ENCODE measurements at regions not wholly inside any gene's neighbourhood (a gene's known extent, or its start where the extent isn't known, plus 50 kb on each side); places are given as distances from the start of the nearest gene placed in this dataset.

DNA sequence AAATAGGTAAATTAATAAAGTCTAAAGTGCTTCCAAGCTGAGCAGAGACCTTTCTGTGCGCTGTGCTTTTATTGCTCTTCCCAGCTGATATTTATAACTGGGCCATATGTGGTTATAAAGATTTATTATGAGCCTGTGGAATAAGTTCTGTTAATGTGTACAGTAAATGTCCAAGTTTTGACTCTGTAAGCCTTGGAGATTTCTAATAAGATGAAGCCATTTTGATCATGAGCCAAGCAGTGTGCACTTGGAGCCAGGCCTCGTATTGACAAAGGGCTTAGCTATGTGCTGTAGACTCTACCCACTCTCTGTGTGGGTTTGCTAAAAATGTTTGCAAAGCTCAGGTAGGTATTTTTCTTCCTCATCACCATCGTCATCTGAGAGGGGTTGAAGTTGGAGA, 361.1 kb downstream of the FOXA2 start:
- Mint-ChIP-seq H3K4me3 (no peak overlapping the region), H3K9me3 (no peaks in the 10 kb centered on the region), H3K27ac (no peak overlapping the region), H3K36me3 (no peaks in the 10 kb centered on the region), H3K27me3 (no peaks in the 10 kb centered on the region), H3K4me1 (no peaks in the 10 kb centered on the region)
- DNase-seq (no peak), ATAC-seq (ENCODE audit: low read depth) (no peak)
- POLR2A ChIA-PET = no interaction called here

DNA sequence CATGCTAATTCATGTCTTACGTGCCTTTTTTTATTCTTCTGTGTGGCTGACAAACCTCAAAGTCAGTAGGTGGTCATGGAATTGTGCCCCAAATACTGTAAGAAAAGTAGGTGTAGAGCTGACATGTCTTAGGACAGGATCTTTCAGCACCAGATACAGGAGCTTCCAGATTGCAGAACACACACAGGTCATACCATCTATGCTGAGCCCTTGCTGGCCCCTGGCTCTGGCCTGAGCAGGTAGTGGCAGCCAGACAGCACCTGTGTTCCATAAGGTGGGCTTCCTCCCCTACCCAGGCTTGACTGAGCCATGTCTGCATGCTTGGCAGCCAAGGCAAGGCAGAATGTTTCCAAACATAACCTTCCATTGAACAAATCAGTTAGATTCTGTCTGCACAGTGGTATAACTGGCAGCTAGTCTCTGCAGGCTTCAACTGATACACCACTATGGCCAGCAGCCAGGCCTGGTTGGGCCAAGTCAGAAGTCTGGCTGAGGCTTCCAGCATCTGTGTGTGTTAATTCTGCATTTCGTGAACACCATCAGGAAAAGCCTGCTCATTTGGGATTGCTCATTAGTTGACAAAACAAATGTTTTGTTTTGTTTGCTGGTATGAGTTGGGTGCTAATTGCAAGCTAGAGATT, 366.5 kb downstream of the FOXA2 start:
- ATAC-seq (ENCODE audit: low read depth) (no peak), DNase-seq (no peak)
- H3K27ac Mint-ChIP-seq = no peak overlapping the region
- H3K36me3 Mint-ChIP-seq = no peaks in the 10 kb centered on the region
- H3K27me3 Mint-ChIP-seq = no peaks in the 10 kb centered on the region
- no peak overlapping the region for H3K4me3 Mint-ChIP-seq
- POLR2A ChIA-PET = no interaction called here
- H3K9me3 Mint-ChIP-seq = no peaks in the 10 kb centered on the region
- H3K4me1 Mint-ChIP-seq = no peaks in the 10 kb centered on the region

DNA sequence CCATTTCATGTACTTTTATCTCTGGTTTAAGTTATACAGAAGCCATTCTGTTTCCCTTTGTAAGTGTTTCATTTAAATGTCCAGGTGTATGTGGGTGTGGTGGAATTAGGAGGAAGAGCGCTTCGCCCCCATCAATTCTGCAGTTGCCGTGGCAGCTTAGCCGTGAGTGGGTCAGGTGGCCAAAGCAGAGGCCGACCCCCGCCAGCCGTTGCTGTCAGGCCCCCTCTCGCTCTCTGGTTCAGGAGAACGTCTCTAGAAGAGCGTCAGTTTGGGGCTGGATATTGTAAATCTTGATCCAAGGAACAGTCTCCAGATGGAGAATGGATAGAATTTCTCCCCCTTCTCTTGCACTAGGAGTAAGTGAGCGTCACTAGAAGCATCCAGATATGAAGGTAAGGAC, 367.4 kb downstream of the FOXA2 start:
- Mint-ChIP-seq H3K4me1 (no peaks in the 10 kb centered on the region), H3K27ac (no peak overlapping the region), H3K27me3 (no peaks in the 10 kb centered on the region), H3K36me3 (no peaks in the 10 kb centered on the region), H3K9me3 (no peaks in the 10 kb centered on the region), H3K4me3 (no peak overlapping the region)
- POLR2A ChIA-PET = no interaction called here
- ATAC-seq (ENCODE audit: low read depth) = no peak
- DNase-seq = no peak

DNA sequence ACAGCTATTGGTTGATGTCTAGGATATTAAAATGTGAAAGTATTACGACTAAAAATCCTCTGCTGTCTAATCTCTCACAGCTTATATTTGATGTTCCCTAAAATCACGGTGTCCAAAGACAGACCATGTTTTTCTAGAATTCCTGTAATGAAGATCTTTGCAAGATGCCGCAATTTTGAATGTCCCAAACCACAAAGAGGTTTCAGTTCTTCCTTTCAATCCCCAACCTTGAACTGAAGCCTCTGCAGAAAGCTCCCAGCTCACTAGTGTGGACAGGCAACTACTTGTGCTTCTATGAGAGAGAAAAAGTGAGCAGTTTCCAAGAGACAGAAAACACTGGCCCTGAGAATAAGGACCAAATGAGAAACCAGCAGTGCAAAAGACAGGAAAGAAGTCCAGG, 370.1 kb downstream of the FOXA2 start:
- Mint-ChIP-seq H3K27ac (no peak overlapping the region), H3K9me3 (peaks cover 1% of the 10 kb centered on the region), H3K27me3 (no peaks in the 10 kb centered on the region), H3K4me1 (no peaks in the 10 kb centered on the region), H3K36me3 (no peaks in the 10 kb centered on the region), H3K4me3 (no peak overlapping the region)
- POLR2A ChIA-PET = no interaction called here
- ATAC-seq (ENCODE audit: low read depth) = no peak
- DNase-seq = no peak

DNA sequence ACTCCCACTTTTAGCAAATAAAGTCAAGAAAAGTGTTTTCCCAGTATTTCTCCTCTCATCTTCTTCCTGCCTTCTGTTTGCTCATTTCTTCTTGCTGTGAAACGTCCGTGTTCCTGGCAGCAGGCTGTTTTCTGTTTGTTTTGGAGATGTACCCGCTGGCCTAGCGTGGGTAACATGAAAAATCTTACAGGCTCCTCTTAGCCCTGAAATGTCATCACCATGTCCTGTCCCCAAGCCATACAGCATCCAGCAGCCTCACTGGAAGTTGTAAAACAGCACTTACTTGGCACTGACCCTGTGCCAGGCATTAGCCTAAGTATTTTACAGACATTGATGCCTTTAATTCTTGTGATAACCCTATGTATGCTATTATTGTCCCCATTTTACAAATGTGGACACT, 371.1 kb downstream of the FOXA2 start:
- POLR2A ChIA-PET = no interaction called here
- DNase-seq (no peak), ATAC-seq (ENCODE audit: low read depth) (no peak)
- Mint-ChIP-seq H3K27ac (no peak overlapping the region), H3K4me3 (no peak overlapping the region), H3K36me3 (no peaks in the 10 kb centered on the region), H3K4me1 (no peaks in the 10 kb centered on the region), H3K9me3 (peaks cover 3% of the 10 kb centered on the region), H3K27me3 (no peaks in the 10 kb centered on the region)

DNA sequence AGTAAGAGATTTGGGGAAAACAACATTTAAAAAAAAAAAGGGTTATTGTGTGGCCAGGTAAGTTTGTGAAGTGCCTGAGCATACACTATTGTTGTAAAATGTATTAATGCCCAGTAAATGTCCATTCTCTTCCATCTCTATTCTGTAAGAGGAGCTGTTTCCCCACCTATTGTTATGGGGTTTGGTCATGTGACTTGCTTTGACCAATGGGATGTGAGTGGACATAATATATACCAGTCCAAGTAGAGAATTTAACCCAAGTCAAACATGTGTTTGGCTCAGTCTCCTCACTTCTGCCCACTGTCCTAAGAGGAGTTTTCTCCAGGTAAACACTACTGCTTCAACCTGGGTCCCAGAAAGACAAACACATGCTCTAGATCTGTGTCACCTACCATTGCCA, 377.1 kb downstream of the FOXA2 start:
- Mint-ChIP-seq H3K27me3 (no peaks in the 10 kb centered on the region), H3K4me1 (no peaks in the 10 kb centered on the region), H3K9me3 (peaks cover 9% of the 10 kb centered on the region), H3K27ac (no peak overlapping the region), H3K36me3 (no peaks in the 10 kb centered on the region), H3K4me3 (no peak overlapping the region)
- ATAC-seq (ENCODE audit: low read depth) = no peak
- DNase-seq = no peak
- POLR2A ChIA-PET = no interaction called here

DNA sequence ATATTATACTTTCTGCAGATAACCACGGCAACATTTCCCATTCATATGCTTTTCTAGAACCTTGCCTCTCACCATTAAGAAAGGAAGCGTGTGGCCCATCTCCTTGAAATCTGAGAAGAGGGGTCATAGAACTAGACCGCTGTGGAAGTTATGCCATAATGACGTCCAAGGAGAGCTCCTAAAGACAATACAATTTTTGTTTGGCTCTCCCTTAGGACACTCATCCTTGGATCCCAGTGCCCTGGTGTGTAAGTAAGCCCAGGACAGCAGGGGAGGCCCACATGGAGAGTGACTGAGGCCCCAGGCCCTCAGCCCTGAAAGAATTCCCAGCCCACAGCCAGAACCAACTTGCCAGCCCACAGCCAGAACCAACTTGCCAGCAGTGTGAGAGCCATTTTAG, 379.6 kb downstream of the FOXA2 start:
- ATAC-seq (ENCODE audit: low read depth) (no peak), DNase-seq (no peak)
- Mint-ChIP-seq H3K4me1 (no peaks in the 10 kb centered on the region), H3K4me3 (no peak overlapping the region), H3K36me3 (no peaks in the 10 kb centered on the region), H3K27ac (no peak overlapping the region), H3K9me3 (peaks cover 13% of the 10 kb centered on the region), H3K27me3 (no peaks in the 10 kb centered on the region)
- POLR2A ChIA-PET = no interaction called here

DNA sequence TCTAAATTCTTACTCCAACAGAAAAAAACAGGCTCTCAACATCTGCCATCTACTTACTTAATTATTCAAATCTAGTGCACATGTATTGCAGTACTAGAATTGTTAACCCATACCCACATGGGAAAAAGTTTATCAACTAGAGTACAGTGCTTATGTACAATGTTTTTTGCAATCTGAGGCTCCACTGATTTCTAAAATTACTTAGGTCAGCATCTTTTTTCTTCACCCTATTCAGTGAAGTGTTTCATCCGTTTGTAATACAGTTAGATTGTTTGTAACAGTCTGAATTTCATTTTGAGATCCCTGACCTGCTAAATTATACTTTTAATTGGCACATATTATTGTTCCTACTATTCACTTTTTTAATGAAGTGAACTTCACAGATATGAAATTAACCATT, 402.2 kb downstream of the FOXA2 start:
- POLR2A ChIA-PET = no interaction called here
- ATAC-seq (ENCODE audit: low read depth) (no peak), DNase-seq (no peak)
- Mint-ChIP-seq H3K9me3 (no peaks in the 10 kb centered on the region), H3K36me3 (no peaks in the 10 kb centered on the region), H3K27me3 (no peaks in the 10 kb centered on the region), H3K4me1 (no peaks in the 10 kb centered on the region), H3K27ac (no peak overlapping the region), H3K4me3 (no peak overlapping the region)

DNA sequence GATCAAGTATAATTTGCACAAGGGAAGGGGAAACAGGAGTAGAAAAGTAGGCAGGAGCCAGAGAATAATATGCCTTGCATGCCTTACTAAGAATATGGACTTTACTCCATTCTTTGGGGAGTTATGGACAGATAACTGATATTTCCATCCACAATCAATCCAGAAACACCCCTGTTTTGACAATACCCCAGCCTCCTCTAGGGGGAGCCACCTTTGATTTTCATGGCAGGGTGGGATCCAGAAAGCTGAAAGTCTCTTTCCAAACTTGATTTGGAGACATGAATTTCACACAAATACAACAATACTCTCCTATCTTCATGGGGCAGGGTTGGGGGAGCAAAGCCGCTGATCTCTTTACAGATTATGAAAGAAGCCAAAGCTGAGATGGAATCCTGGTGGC, 404.1 kb downstream of the FOXA2 start:
- POLR2A ChIA-PET = no interaction called here
- ATAC-seq (ENCODE audit: low read depth) (no peak), DNase-seq (no peak)

DNA sequence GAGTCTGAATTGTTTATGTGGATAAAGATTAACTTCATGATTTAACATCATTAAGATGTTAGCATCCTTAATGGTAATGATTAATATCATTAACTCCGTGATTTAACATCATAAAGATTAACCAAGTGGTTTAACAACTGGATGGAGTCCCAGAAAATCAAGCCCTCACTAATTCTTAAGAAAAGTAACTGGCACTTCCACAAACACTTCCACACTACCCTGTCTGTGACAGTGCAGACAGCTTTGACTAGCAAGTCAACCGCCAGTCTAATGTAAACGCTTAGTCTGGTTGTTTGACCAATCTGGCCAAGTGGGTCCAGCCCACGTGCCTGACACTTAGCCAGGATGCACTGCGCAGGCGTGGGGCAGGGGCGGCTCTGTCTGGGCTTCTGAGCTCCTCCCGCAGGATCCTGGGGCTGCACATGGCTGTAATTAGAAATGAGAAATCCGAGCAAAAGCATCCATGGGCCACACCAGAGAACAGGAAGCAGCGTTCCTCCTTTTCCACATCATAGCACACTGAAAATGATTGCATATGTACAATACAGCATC, 424.2 kb downstream of the FOXA2 start:
- DNase-seq (no peak), ATAC-seq (ENCODE audit: low read depth) (no peak)
- Mint-ChIP-seq H3K9me3 (peaks cover 6% of the 10 kb centered on the region), H3K36me3 (no peaks in the 10 kb centered on the region), H3K27ac (no peak overlapping the region), H3K27me3 (no peaks in the 10 kb centered on the region), H3K4me3 (no peak overlapping the region), H3K4me1 (no peaks in the 10 kb centered on the region)
- POLR2A ChIA-PET = no interaction called here

More for the DNA sequence above, 404.1 kb downstream of the FOXA2 start:
- no peak overlapping the region for H3K4me3 Mint-ChIP-seq
- no peaks in the 10 kb centered on the region for H3K27me3 Mint-ChIP-seq
- peaks cover 1% of the 10 kb centered on the region for H3K9me3 Mint-ChIP-seq
- no peaks in the 10 kb centered on the region for H3K36me3 Mint-ChIP-seq
- H3K4me1 Mint-ChIP-seq = no peaks in the 10 kb centered on the region
- H3K27ac Mint-ChIP-seq = no peak overlapping the region

DNA sequence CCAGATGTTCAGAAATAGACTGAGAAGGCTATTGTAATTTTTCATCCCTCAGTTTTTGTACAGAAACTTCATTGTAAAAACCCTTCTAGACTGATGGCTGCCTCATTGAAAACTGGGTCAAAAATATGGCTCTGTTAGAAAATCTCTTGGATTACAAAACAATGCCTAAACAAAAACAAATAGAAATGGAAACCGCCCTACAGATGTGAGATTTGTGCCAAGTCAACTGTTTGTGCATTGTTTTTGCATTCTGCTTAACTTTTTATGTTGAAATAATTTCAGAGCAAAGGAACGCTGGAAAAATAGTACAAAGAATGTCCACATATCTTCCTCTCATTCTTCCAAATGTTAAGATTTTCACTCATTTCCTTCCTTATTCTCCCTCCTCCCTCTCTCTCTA, 425.1 kb downstream of the FOXA2 start:
- DNase-seq = no peak
- POLR2A ChIA-PET = no interaction called here
- Mint-ChIP-seq H3K27me3 (no peaks in the 10 kb centered on the region), H3K36me3 (no peaks in the 10 kb centered on the region), H3K9me3 (peaks cover 8% of the 10 kb centered on the region), H3K4me3 (no peak overlapping the region), H3K27ac (no peak overlapping the region), H3K4me1 (no peaks in the 10 kb centered on the region)
- ATAC-seq (ENCODE audit: low read depth) = no peak

DNA sequence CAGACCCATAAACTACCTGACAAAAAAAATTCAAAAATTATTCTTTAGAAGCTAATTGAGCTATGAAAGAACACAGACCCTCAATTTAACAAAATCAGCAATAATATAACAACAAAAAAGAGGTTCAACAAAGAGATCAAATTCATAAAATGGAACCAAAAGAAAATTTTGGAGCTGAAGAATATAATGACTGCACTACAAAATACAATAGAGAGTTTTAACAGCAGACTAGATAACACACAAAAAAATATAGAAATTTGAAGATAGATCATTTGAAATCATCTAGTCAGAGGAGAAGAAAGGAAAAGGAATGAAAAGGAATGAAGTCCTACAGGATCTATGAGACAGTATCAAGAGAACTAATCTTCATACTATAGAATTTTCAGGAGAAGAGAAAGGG, 422.1 kb downstream of the PAX1 start:
- POLR2A ChIA-PET = no interaction called here

DNA sequence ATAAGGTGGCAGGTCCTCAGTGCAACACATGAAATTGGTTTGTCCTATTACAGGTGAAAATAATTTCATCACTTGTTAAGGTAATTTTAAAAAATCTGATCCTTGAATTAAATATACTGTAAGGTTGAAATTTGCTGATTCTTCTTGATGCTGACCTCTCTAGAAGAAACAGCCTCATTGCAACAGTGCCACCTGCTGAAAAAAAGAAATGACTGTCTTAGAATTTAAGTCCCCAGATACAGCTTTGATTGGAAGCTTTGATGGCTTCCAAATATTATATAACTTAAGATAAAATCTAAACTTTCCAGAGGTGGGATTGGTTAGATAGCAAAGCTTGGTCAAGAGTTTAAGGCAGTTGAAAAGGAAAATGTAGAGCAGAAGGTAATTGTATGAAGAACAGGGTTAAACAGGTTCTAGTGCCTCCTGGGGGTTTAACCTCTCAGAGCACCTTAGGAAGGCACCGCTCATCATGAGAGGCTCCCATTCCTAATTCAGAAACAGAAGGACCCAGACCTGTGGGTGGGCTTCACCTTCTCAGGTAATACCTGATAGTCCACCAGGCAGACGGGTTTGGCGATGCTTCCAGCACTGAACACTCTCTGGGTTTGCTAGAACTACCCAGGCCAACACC, 401.0 kb downstream of the PAX1 start:
- ATAC-seq (ENCODE audit: low read depth) (no peak), DNase-seq (no peak)
- H3K36me3 Mint-ChIP-seq = no peaks in the 10 kb centered on the region
- H3K27me3 Mint-ChIP-seq = no peaks in the 10 kb centered on the region
- peaks cover 5% of the 10 kb centered on the region for H3K9me3 Mint-ChIP-seq
- POLR2A ChIA-PET = no interaction called here
- no peak overlapping the region for H3K4me3 Mint-ChIP-seq
- no peaks in the 10 kb centered on the region for H3K4me1 Mint-ChIP-seq
- no peak overlapping the region for H3K27ac Mint-ChIP-seq

More for the DNA sequence above, 422.1 kb downstream of the PAX1 start:
- H3K27me3 Mint-ChIP-seq = no peaks in the 10 kb centered on the region
- DNase-seq = no peak
- H3K9me3 Mint-ChIP-seq = peaks cover 17% of the 10 kb centered on the region
- no peak for ATAC-seq (ENCODE audit: low read depth)
- no peak overlapping the region for H3K27ac Mint-ChIP-seq
- no peaks in the 10 kb centered on the region for H3K36me3 Mint-ChIP-seq
- no peaks in the 10 kb centered on the region for H3K4me1 Mint-ChIP-seq
- H3K4me3 Mint-ChIP-seq = no peak overlapping the region

DNA sequence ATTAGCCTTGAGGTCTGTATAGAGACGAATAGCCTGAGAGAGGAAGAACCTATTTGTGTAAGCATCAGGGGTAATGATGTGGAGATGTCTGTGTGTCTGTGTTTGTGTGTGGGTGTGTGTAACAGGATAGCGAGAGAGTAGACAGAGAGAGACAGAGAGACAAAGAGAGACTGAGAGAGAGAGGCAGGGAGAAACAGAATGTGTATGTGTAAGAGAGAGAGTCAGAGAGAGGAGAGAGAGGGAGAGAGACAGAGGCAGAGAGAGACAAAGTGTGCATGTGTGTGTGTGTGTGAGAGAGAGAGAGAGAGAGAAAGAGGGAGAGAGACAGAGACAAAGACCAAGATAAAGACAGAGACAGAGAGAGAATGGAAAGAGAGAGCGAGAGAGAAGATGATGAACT, 396.1 kb downstream of the PAX1 start:
- H3K4me1 Mint-ChIP-seq = no peaks in the 10 kb centered on the region
- ATAC-seq (ENCODE audit: low read depth) = no peak

More for the DNA sequence above, 396.1 kb downstream of the PAX1 start:
- H3K9me3 Mint-ChIP-seq = peaks cover 5% of the 10 kb centered on the region
- H3K27me3 Mint-ChIP-seq = no peaks in the 10 kb centered on the region
- DNase-seq = no peak
- no peak overlapping the region for H3K27ac Mint-ChIP-seq
- POLR2A ChIA-PET = no interaction called here
- H3K36me3 Mint-ChIP-seq = no peaks in the 10 kb centered on the region
- no peak overlapping the region for H3K4me3 Mint-ChIP-seq

All from activated naive CD8-positive, alpha-beta T cell treated with anti-CD3 and anti-CD28 coated beads, Interleukin-2, amount 10 ng/mL, durations not matched to agents 7 days and 5 days (primary cell).